ENCODE measurements at regions not wholly inside any gene's neighbourhood (a gene's known extent, or its start where the extent isn't known, plus 50 kb on each side); places are given as distances from the start of the nearest gene placed in this dataset.

GRCh38 chr18:45498287-45498658 is 117.0 kb upstream of the SLC14A2 start:
- Histone ChIP-seq H3K9me3 (ENCODE audit: low read depth, low read length, poor library complexity, severe bottlenecking) (no peaks in the 10 kb centered on the region), H3K36me3 (ENCODE audit: insufficient read depth, low read length, poor library complexity, severe bottlenecking) (no peaks in the 10 kb centered on the region), H3K27me3 (replicated peaks; ENCODE audit: insufficient read depth, low read depth, low read length, poor library complexity) (peaks cover 19% of the 10 kb centered on the region), H3K4me3 (ENCODE audit: low read depth, low read length, poor library complexity, severe bottlenecking) (no peak overlapping the region), H3K27ac (ENCODE audit: low read depth, low read length, poor library complexity, severe bottlenecking) (no peak overlapping the region), H3K4me1 (ENCODE audit: insufficient read depth, low read length, poor library complexity, severe bottlenecking) (no peaks in the 10 kb centered on the region)
- TF ChIP-seq, protein P1, sequence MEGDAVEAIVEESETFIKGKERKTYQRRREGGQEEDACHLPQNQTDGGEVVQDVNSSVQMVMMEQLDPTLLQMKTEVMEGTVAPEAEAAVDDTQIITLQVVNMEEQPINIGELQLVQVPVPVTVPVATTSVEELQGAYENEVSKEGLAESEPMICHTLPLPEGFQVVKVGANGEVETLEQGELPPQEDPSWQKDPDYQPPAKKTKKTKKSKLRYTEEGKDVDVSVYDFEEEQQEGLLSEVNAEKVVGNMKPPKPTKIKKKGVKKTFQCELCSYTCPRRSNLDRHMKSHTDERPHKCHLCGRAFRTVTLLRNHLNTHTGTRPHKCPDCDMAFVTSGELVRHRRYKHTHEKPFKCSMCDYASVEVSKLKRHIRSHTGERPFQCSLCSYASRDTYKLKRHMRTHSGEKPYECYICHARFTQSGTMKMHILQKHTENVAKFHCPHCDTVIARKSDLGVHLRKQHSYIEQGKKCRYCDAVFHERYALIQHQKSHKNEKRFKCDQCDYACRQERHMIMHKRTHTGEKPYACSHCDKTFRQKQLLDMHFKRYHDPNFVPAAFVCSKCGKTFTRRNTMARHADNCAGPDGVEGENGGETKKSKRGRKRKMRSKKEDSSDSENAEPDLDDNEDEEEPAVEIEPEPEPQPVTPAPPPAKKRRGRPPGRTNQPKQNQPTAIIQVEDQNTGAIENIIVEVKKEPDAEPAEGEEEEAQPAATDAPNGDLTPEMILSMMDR (conservative IDR thresholded peaks at IDR 0.05; ENCODE audit: low read depth, low read length), result no peak
- ChIA-PET CTCF (no interaction called here), POLR2A (ENCODE audit: low non-redundant PET) (no interaction called here)
- intact Hi-C loops (cut with micrococcal nuclease; ENCODE audit: unreplicated experiment), result no loop called here
- BruUV-seq (replicated peaks), result no TSS peak
- DNase-seq (ENCODE audit: low spot score), result no peak

- Histone ChIP-seq H3K4me1 (ENCODE audit: insufficient read depth, low read length, poor library complexity, severe bottlenecking) (no peaks in the 10 kb centered on the region), H3K9me3 (ENCODE audit: low read depth, low read length, poor library complexity, severe bottlenecking) (no peaks in the 10 kb centered on the region), H3K27ac (ENCODE audit: low read depth, low read length, poor library complexity, severe bottlenecking) (no peak overlapping the region), H3K4me3 (ENCODE audit: low read depth, low read length, poor library complexity, severe bottlenecking) (no peak overlapping the region), H3K36me3 (ENCODE audit: insufficient read depth, low read length, poor library complexity, severe bottlenecking) (no peaks in the 10 kb centered on the region), H3K27me3 (replicated peaks; ENCODE audit: insufficient read depth, low read depth, low read length, poor library complexity) (peaks cover 20% of the 10 kb centered on the region)
- POLR2A ChIA-PET (ENCODE audit: low non-redundant PET), result no interaction called here
- intact Hi-C loops (cut with micrococcal nuclease; ENCODE audit: unreplicated experiment), result no loop called here
- TF ChIP-seq EZH2 (IDR thresholded peaks at IDR 0.05; ENCODE audit: borderline replicate concordance, low read depth, low read length, poor library complexity, severe bottlenecking), result no peak
- TF ChIP-seq, protein P1 (conservative IDR thresholded peaks at IDR 0.05; ENCODE audit: low read depth, low read length), result no peak
- BruUV-seq (replicated peaks), result no TSS peak
- DNase-seq (ENCODE audit: low spot score), result no peak
- CTCF ChIA-PET, result no interaction called here
Observed at GRCh38 chr18:45503990-45504389, 111.3 kb upstream of the SLC14A2 start.

DNA sequence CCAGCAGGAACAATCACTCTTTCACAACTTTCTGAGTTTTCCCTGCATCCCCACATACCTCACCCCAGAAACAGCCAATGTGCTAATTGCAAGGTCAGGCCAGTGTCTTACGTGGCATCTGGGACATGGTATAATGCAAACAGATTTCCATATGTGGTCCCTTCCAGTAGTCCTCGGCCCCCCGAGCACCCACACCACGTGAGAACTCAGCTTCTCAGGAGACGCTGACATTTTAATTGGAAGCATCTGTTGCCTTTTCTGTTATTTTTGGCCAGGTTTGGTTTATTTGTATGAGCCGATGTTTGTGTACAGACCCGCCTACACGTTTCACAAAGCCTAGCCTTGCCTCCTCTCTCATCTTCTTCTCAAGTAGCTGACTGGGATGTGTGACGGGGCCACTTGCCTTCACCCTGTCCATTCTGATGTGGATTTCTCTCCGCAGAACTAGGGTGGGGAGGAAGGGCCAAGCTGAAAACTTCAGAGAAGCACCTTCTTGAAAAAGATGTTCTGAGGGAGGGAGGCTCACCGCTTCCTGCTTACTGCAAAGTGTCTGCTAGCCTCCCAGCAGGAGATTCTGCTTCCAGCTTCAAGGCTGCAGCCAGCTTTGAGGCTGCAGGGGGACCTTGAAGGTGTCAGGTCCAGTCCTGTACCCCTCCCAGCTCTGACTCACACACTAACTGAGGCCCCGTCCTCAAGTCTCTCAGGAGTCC is 109.6 kb upstream of the SLC14A2 start:
- H3K36me3 ChIP-seq (ENCODE audit: insufficient read depth, low read length, poor library complexity, severe bottlenecking), result no peaks in the 10 kb centered on the region
- peaks cover 20% of the 10 kb centered on the region for H3K27me3 ChIP-seq (replicated peaks; ENCODE audit: insufficient read depth, low read depth, low read length, poor library complexity)
- H3K4me3 ChIP-seq (ENCODE audit: low read depth, low read length, poor library complexity, severe bottlenecking), result no peak overlapping the region
- no peak overlapping the region for H3K27ac ChIP-seq (ENCODE audit: low read depth, low read length, poor library complexity, severe bottlenecking)
- BruUV-seq (replicated peaks), result no TSS peak
- POLR2A ChIA-PET (ENCODE audit: low non-redundant PET), result no interaction called here
- H3K9me3 ChIP-seq (ENCODE audit: low read depth, low read length, poor library complexity, severe bottlenecking), result no peaks in the 10 kb centered on the region
- TF ChIP-seq, protein P1 (conservative IDR thresholded peaks at IDR 0.05; ENCODE audit: low read depth, low read length), result no peak
- no peak for TF ChIP-seq EZH2 (IDR thresholded peaks at IDR 0.05; ENCODE audit: borderline replicate concordance, low read depth, low read length, poor library complexity, severe bottlenecking)
- CTCF ChIA-PET, result no interaction called here
- DNase-seq (ENCODE audit: low spot score), result no peak
- intact Hi-C loops (cut with micrococcal nuclease; ENCODE audit: unreplicated experiment), result no loop called here
- H3K4me1 ChIP-seq (ENCODE audit: insufficient read depth, low read length, poor library complexity, severe bottlenecking), result no peaks in the 10 kb centered on the region

Data from A673 (cell line).